GM10266 (cell line): ENCODE measurements at regions not wholly inside any gene's neighbourhood (a gene's known extent, or its start where the extent isn't known, plus 50 kb on each side); places are given as distances from the start of the nearest gene placed in this dataset.

ENCODE experiments used
- DNase-seq: peaks from one replicate; pipeline ENCODE4 v3.0.0; 2012; ENCODE audit errors: extremely low spot score
- TF ChIP-seq, protein P1 (sequence below): IDR thresholded peaks from 2 replicates; pipeline ENCODE4 v1.5.1; 2012; ENCODE audit warnings: mild to moderate bottlenecking, low read depth; ENCODE audit not compliant: control insufficient read depth, insufficient read depth; ENCODE audit errors: missing control alignments

DNA sequence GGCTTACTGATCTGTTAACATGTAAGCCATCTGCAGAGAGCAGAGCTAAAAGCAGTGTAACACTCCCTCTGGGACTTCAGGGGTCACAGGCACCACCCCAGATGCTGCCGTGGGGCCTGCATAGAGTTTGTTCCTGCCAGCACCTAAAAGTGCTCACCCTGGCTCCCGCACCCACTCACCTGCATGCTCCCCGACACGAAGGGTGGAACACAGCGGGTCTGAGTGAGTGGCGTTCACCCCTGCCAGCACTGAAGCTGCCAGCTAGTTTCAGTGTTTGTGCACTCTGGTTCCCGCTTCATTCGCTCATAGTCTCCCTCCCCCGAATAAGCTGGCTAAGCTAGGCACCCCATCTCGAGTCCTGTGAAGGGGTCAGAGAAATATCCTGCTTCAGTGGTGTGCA is 1681.0 kb downstream of the NCAM2 start:
- no peak for DNase-seq
- TF ChIP-seq, protein P1, sequence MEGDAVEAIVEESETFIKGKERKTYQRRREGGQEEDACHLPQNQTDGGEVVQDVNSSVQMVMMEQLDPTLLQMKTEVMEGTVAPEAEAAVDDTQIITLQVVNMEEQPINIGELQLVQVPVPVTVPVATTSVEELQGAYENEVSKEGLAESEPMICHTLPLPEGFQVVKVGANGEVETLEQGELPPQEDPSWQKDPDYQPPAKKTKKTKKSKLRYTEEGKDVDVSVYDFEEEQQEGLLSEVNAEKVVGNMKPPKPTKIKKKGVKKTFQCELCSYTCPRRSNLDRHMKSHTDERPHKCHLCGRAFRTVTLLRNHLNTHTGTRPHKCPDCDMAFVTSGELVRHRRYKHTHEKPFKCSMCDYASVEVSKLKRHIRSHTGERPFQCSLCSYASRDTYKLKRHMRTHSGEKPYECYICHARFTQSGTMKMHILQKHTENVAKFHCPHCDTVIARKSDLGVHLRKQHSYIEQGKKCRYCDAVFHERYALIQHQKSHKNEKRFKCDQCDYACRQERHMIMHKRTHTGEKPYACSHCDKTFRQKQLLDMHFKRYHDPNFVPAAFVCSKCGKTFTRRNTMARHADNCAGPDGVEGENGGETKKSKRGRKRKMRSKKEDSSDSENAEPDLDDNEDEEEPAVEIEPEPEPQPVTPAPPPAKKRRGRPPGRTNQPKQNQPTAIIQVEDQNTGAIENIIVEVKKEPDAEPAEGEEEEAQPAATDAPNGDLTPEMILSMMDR = no peak

DNA sequence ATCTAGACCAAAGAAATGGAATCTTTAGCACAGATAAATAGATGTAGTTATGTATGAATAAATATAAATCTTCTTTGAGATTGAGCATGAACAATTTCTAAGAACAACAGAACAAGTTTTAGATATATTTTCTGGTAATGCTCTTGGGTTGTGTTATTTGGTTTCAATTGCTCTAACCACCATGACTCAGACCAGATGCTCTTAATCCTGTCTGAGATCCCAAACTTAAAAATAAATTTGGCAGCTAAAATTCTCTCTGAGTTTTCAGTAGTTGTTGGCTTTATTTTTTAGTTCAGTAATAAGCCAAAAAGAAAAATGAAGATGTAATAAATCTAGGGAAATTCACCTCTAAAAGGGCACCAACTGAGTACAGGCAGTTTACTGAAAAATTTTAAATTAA is 1693.4 kb downstream of the NCAM2 start:
- TF ChIP-seq, protein P1 = no peak
- DNase-seq = no peak

DNA sequence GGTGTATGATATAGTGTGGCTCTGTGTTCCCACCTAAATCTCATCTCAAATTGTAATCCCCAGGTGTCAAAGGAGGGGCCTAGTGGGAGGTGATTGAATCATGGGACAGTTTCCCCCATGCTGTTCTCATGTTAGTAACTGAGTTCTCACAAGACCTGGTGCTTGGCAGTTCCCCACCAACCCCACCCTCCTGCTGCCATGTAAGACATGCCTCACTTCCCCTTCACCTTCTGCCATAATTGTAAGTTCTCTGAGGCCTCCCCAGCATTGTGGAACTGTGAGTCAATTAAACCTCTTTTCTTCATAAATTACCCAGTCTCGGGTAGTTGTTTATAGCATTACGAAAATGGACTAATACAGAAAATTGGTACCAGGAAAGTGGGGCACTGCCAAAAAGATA is 1705.3 kb downstream of the NCAM2 start:
- no peak for DNase-seq
- TF ChIP-seq, protein P1 = no peak

DNA sequence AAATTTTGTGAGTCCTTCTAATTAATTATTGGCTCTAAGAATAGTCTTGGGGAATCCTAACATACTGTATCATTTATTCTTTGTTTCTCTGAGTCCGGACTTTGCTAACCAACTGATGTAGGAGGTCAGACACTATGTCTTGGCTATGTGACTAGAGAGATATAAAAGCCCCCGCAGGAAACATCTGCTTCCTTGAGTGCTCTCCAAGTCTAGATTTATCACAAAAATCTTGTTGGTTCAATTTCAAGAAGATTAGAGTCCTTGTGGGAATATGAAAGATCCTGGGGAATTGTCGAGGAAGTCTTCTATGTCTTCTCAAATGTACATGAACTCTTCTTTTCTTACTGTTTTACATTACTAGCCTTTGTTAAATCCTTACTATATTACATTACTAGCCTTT is 1712.5 kb downstream of the NCAM2 start:
- no peak for DNase-seq
- TF ChIP-seq, protein P1 = no peak

DNA sequence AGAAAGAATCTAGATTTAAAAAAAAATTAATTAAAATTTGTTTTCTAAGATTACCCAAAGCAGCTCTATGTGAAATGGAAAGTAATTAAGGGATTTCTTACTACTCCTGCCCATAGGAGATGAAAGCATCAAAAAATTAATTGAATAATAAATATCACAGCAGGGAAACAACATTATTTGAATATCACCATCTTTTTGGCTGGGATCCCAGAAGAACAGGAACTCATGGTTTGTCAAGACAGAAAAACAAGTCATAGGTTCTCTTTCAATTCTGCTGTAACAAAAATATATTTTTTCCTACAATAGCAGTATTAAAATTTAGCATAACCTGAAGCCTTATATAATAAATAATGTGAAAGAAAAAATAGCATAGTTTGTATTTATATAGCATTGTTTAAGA is 1713.4 kb downstream of the NCAM2 start:
- TF ChIP-seq, protein P1 = no peak
- DNase-seq = no peak

DNA sequence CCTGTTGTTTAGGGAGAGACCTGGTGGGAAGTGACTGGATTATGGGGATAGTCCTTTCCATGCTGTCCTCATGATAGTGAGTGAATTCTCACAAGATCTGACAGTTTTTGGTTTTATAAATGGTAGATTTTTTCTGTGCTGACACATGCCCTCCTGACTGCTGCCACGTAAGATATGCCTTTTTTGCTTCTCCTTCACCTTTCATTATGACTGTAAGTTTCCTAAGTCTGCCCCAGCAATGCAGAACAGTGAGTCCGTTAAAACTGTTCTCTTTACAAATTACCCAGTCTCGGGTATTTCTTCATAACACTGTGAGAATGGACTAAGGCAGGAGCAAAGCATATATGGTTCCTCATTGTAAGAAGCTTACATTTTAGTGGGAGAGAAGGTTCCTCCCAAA is 1727.2 kb downstream of the NCAM2 start:
- TF ChIP-seq, protein P1 = no peak
- no peak for DNase-seq

DNA sequence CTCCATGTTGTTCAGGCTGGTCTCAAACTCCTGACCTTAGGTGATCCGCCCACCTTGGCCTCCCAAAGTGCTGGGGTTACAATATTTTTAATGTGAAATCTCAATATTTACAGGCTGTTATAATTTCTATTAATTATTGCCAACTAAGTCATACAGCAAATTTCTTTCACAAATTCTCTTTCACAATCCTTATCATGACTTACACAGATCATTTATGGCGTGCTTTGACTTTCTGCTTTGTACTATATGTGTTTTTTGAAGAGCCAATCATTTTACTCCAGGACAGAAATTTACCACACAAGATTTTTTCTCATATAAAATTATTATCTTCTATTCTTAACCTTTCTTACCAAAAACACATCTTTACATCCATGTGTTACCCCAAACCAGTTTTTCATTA is 1729.9 kb downstream of the NCAM2 start:
- TF ChIP-seq, protein P1 = no peak
- DNase-seq = no peak
